Panc1 (cell line): ENCODE measurements at regions not wholly inside any gene's neighbourhood (a gene's known extent, or its start where the extent isn't known, plus 50 kb on each side); places are given as distances from the start of the nearest gene placed in this dataset.

ENCODE experiments used
- ATAC-seq: fragments of 200-7000 bp; cut with Tn5 transposase; 2 replicates; pipeline ENCODE4 v1.9.1; 2020; ENCODE audit warnings: mild to moderate bottlenecking, moderate library complexity
- BruUV-seq: library from RNA; stranded (reverse); fragments of 400-500 nt; replicated peaks from 2 replicates; lab custom pipeline; 2021; lab: Mats Ljungman, UMichigan
- CTCF ChIA-PET: fragments of 300-600 bp; sonication (Branson Sonifier 250); formaldehyde crosslinking; loops from one replicate; lab custom pipeline; 2022; ENCODE audit warnings: antibody characterized with exemption; lab: Charles Lee
- POLR2A ChIA-PET: fragments of 300-600 bp; sonication (Branson Sonifier 250); formaldehyde crosslinking; loops from one replicate; lab custom pipeline; 2022; ENCODE audit warnings: antibody characterized with exemption; lab: Charles Lee
- DNase-seq: peaks from one replicate; pipeline ENCODE4 v3.0.0-alpha.2; 2010; ENCODE audit warnings: low read depth, low spot score
- H3K27ac ChIP-seq: 2 replicates; pipeline ENCODE4 v1.5.1; 2011; ENCODE audit warnings: mild to moderate bottlenecking, low read length, inconsistent platforms
- H3K27me3 ChIP-seq: fragments of 200-500 bp; sonication (Bioruptor generic); 2 replicates; pipeline ENCODE4 v1.6.0; 2014; ENCODE audit warnings: low read length, inconsistent platforms; ENCODE audit not compliant: control insufficient read depth, insufficient read depth
- H3K36me3 ChIP-seq: fragments of 200-500 bp; sonication (Bioruptor generic); 2 replicates; pipeline ENCODE4 v1.5.1; 2014; ENCODE audit warnings: inconsistent platforms, mild to moderate bottlenecking, low read length, moderate library complexity; ENCODE audit not compliant: control insufficient read depth, insufficient read depth
- H3K4me1 ChIP-seq: 2 replicates; pipeline ENCODE4 v1.5.1; 2011; ENCODE audit warnings: inconsistent platforms, mild to moderate bottlenecking, low read length, moderate library complexity; ENCODE audit not compliant: control insufficient read depth, insufficient read depth
- H3K4me3 ChIP-seq, 2 experiments: 2 replicates each; pipeline ENCODE4 v1.5.1; 2011 to 2012; ENCODE audit warnings: low read depth in 2 of 2, low read length in 2 of 2, mild to moderate bottlenecking in 2 of 2, inconsistent platforms in 1 of 2, moderate library complexity in 1 of 2
- H3K9me3 ChIP-seq: fragments of 200-500 bp; sonication (Bioruptor generic); 2 replicates; pipeline ENCODE4 v1.5.1; 2014; ENCODE audit warnings: low read depth, mild to moderate bottlenecking, inconsistent platforms, low read length, moderate library complexity; ENCODE audit not compliant: control insufficient read depth, insufficient read depth
- CTCF ChIP-seq: fragments of 450-650 bp; IDR thresholded peaks from 2 replicates; pipeline ENCODE4 v1.5.1; 2017; ENCODE audit warnings: mild to moderate bottlenecking
- POLR2AphosphoS5 ChIP-seq: IDR thresholded peaks from 2 replicates; pipeline ENCODE4 v1.6.1; 2012; ENCODE audit warnings: mild to moderate bottlenecking, low read depth, low read length, moderate library complexity
- REST ChIP-seq, 2 experiments: IDR thresholded peaks; 2 replicates each; pipeline ENCODE4 v1.6.1; 2011 to 2012; ENCODE audit warnings: low read depth in 2 of 2, control low read depth in 1 of 2, low read length in 1 of 2, mild to moderate bottlenecking in 1 of 2, moderate library complexity in 1 of 2; ENCODE audit not compliant: insufficient read depth in 1 of 2
- SIN3A ChIP-seq: IDR thresholded peaks from 2 replicates; pipeline ENCODE4 v1.6.1; 2012; ENCODE audit warnings: low read depth, mild to moderate bottlenecking, low read length, moderate library complexity, borderline replicate concordance; ENCODE audit not compliant: insufficient read depth
- TCF7L2 ChIP-seq: IDR thresholded peaks from 2 replicates; pipeline ENCODE4 v1.6.1; 2011; ENCODE audit warnings: mild to moderate bottlenecking, low read depth, low read length, inconsistent platforms
- in situ Hi-C: cut with HindIII; loops from 2 replicates; pipeline ENCODE4 v1.10.0; 2016; ENCODE audit warnings: low sequenced_read_pairs, low pct_unique_long_range_greater_than_20kb
- intact Hi-C: fragments of 100-400 bp; cut with micrococcal nuclease; formaldehyde crosslinking; loops from one replicate; pipeline ENCODE4 v1.10.0; 2022; ENCODE audit not compliant: unreplicated experiment

GRCh38 chr13:26133286-26133685, 81.5 kb upstream of the SHISA2 start:
- H3K36me3 ChIP-seq: no peaks in the 10 kb centered on the region
- POLR2A ChIA-PET: no interaction called here
- no peaks in the 10 kb centered on the region for H3K4me1 ChIP-seq
- TF ChIP-seq SIN3A: no peak
- TF ChIP-seq CTCF: no peak
- no peak for TF ChIP-seq REST (IDR thresholded peaks at IDR 0.05; ENCODE audit: insufficient read depth in 1 of 2, low read depth in 2 of 2, low read length in 1 of 2)
- no peak for TF ChIP-seq POLR2AphosphoS5
- TF ChIP-seq TCF7L2: no peak
- BruUV-seq: no TSS peak
- H3K27ac ChIP-seq: no peak overlapping the region
- H3K9me3 ChIP-seq: no peaks in the 10 kb centered on the region
- no peak for DNase-seq
- CTCF ChIA-PET: no interaction called here
- intact Hi-C loops (no loop called here), in situ Hi-C loops (no loop called here)
- H3K4me3 ChIP-seq: no peak overlapping the region
- H3K27me3 ChIP-seq: no peaks in the 10 kb centered on the region
- no peak for ATAC-seq

- TF ChIP-seq CTCF: peak; percentile 50
- no peak for TF ChIP-seq REST (IDR thresholded peaks at IDR 0.05; ENCODE audit: insufficient read depth in 1 of 2, low read depth in 2 of 2, low read length in 1 of 2)
- no peak overlapping the region for H3K27ac ChIP-seq
- no peak overlapping the region for H3K4me3 ChIP-seq
- no TSS peak for BruUV-seq
- intact Hi-C loops (no loop called here), in situ Hi-C loops (no loop called here)
- DNase-seq (no peak), ATAC-seq (no peak)
- H3K4me1 ChIP-seq: no peaks in the 10 kb centered on the region
- H3K27me3 ChIP-seq: no peaks in the 10 kb centered on the region
- CTCF ChIA-PET: no interaction called here
- POLR2A ChIA-PET: no interaction called here
- no peaks in the 10 kb centered on the region for H3K9me3 ChIP-seq
- H3K36me3 ChIP-seq: no peaks in the 10 kb centered on the region
These were observed 80.9 kb upstream of the SHISA2 start for GRCh38 chr13:26132756-26133155.
